Kidney (tissue), 13 donors: ENCODE measurements at regions not wholly inside any gene's neighbourhood (a gene's known extent, or its start where the extent isn't known, plus 50 kb on each side); places are given as distances from the start of the nearest gene placed in this dataset.

Experiments
- DNase-seq, 5 donors: peaks; one replicate each; pipeline ENCODE4 v3.0.0-alpha.2; 2013 to 2020
- FAIRE-seq: peaks from 2 replicates; lab custom pipeline; 2012; peaks lifted over from hg19 to GRCh38; lab: Jason Lieb, UNC
- H3K27ac ChIP-seq, 2 donors: one replicate each; pipeline ENCODE4 v1.7.0; 2013; ENCODE audit warnings: low read depth in 2 of 2, low read length in 2 of 2, inconsistent platforms in 1 of 2
- H3K27me3 ChIP-seq: one replicate; pipeline ENCODE4 v1.7.1; 2013; ENCODE audit warnings: low read length, inconsistent platforms; ENCODE audit not compliant: control insufficient read depth, insufficient read depth
- H3K36me3 ChIP-seq, 3 donors: one replicate each; pipeline versions ENCODE4 v1.7.0 to v1.7.1; 2013; ENCODE audit warnings: low read length in 3 of 3, control low read depth in 1 of 3, inconsistent platforms in 1 of 3; ENCODE audit not compliant: insufficient read depth in 3 of 3, control insufficient read depth in 2 of 3
- H3K4me1 ChIP-seq, 3 donors: one replicate each; pipeline versions ENCODE4 v1.7.0 to v1.7.1; 2013; ENCODE audit warnings: low read length in 3 of 3, inconsistent platforms in 1 of 3, low read depth in 1 of 3; ENCODE audit not compliant: control insufficient read depth in 2 of 3, insufficient read depth in 2 of 3
- H3K4me3 ChIP-seq, 3 donors: one replicate each; pipeline versions ENCODE4 v1.7.0 to v1.8.1; 2013; ENCODE audit warnings: low read length in 3 of 3, control low read depth in 1 of 3, inconsistent platforms in 1 of 3
- H3K9ac ChIP-seq, 3 donors: one replicate each; pipeline versions ENCODE4 v1.7.0 to v1.7.1; 2013; ENCODE audit warnings: low read length in 3 of 3, control low read depth in 1 of 3, inconsistent platforms in 1 of 3
- H3K9me3 ChIP-seq, 3 donors: one replicate each; pipeline versions ENCODE4 v1.7.0 to v1.7.1; 2013; ENCODE audit warnings: low read length in 3 of 3, control low read depth in 1 of 3, inconsistent platforms in 1 of 3; ENCODE audit not compliant: control insufficient read depth in 2 of 3, insufficient read depth in 1 of 3
- CTCF ChIP-seq: IDR thresholded peaks from 3 replicates; pipeline ENCODE4 v1.5.1; 2012; ENCODE audit warnings: mild to moderate bottlenecking, moderate library complexity, borderline replicate concordance; ENCODE audit not compliant: insufficient read depth; ENCODE audit errors: extremely low read depth
- intact Hi-C: fragments of 100-400 bp; cut with DNase I; formaldehyde crosslinking; loops from one replicate; pipeline ENCODE4 v1.11.1; 2022
- donor health status: control.
- donor health status: control.
- donor health status: control.
- donor health status: control.
- donor health status: control.
- donor health status: DM: yes; HTN: yes; CAD: no.
- donor health status: Normal renal cell carcinoma (clear cell type).

- TF ChIP-seq CTCF = no peak
- intact Hi-C loops = no loop called here
Measured at GRCh38 chr6:139480356-139481165, 106.1 kb upstream of the CITED2 start.

GRCh38 chr6:139479433-139480222 lies 105.2 kb upstream of the CITED2 start:
- peaks cover 4 to 6% (median 5%) of the 10 kb centered on the region in 3 donors for H3K4me1 ChIP-seq
- TF ChIP-seq CTCF = no peak
- no peaks in the 10 kb centered on the region for H3K9me3 ChIP-seq
- no peaks in the 10 kb centered on the region for H3K27me3 ChIP-seq
- DNase-seq = no peak
- H3K9ac ChIP-seq = no peak overlapping the region
- no peak overlapping the region for H3K4me3 ChIP-seq
- no peak for FAIRE-seq
- no peaks in the 10 kb centered on the region for H3K36me3 ChIP-seq
- intact Hi-C loops = no loop called here
- H3K27ac ChIP-seq = no peak overlapping the region

More at GRCh38 chr6:139480356-139481165, 106.1 kb upstream of the CITED2 start:
- DNase-seq (no peak), FAIRE-seq (no peak)
- Histone ChIP-seq H3K9ac (no peak overlapping the region), H3K27ac (no peak overlapping the region), H3K36me3 (no peaks in the 10 kb centered on the region), H3K4me3 (no peak overlapping the region), H3K9me3 (no peaks in the 10 kb centered on the region), H3K4me1 (no peaks in the 10 kb centered on the region), H3K27me3 (no peaks in the 10 kb centered on the region)

GRCh38 chr6:139475646-139476045 lies 101.2 kb upstream of the CITED2 start:
- H3K4me1 ChIP-seq = peaks cover 12 to 19% (median 16%) of the 10 kb centered on the region in 3 donors
- no peaks in the 10 kb centered on the region for H3K36me3 ChIP-seq
- H3K9me3 ChIP-seq = no peaks in the 10 kb centered on the region
- H3K27me3 ChIP-seq = no peaks in the 10 kb centered on the region
- no peak for FAIRE-seq
- H3K4me3 ChIP-seq = no peak overlapping the region
- DNase-seq = peak in 1 of 5 donors; percentile 17
- intact Hi-C loops = no loop called here
- H3K27ac ChIP-seq = no peak overlapping the region
- no peak overlapping the region for H3K9ac ChIP-seq
- no peak for TF ChIP-seq CTCF
